ENCODE measurements at regions not wholly inside any gene's neighbourhood (a gene's known extent, or its start where the extent isn't known, plus 50 kb on each side); places are given as distances from the start of the nearest gene placed in this dataset.

DNA sequence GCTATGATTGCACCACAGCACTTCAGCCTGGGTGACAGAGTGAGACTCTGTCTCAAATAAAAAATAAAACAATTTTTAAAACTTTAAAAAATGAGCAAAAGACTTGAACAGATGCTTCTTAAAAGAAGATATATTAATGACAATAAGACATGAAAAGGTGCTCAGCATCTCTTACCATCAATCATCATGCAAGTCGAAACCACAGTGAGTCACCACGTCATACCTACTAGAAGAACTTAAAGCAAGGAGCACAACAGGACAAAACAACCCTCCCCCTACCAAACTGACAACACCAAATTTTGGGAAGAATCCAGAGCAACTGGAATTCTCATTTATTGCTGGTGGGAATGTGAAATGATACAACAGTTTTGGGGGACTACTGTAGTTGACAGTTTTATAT is 251.6 kb downstream of the BCL2 start:
- H3K9me3 Mint-ChIP-seq (ENCODE audit: unreplicated experiment): no peaks in the 10 kb centered on the region
- intact Hi-C loops (cut with micrococcal nuclease; ENCODE audit: unreplicated experiment): no loop called here
- ChIA-PET POLR2A (no interaction called here), CTCF (no interaction called here)
- H3K27me3 Mint-ChIP-seq (ENCODE audit: insufficient read depth, unreplicated experiment): no peaks in the 10 kb centered on the region
- no peaks in the 10 kb centered on the region for H3K36me3 Mint-ChIP-seq (ENCODE audit: insufficient read depth, unreplicated experiment)
- no peaks in the 10 kb centered on the region for H3K9me3 ChIP-seq
- H3K4me1 ChIP-seq: peaks cover 18% of the 10 kb centered on the region
- H3K27me3 ChIP-seq (replicated peaks; ENCODE audit: control insufficient read depth, insufficient read depth, low read length): no peaks in the 10 kb centered on the region
- no peaks in the 10 kb centered on the region for H3K36me3 ChIP-seq (ENCODE audit: control insufficient read depth, insufficient read depth, low read length)
- no peak for DNase-seq
- peaks cover 22% of the 10 kb centered on the region for H3K4me1 Mint-ChIP-seq (ENCODE audit: low read depth, unreplicated experiment)
- H3K27ac Mint-ChIP-seq (ENCODE audit: unreplicated experiment): no peak overlapping the region
- no TSS peak for BruUV-seq (replicated peaks)
- no peak overlapping the region for H3K4me3 Mint-ChIP-seq (ENCODE audit: unreplicated experiment)
- no peak overlapping the region for H3K4me3 ChIP-seq (ENCODE audit: low read depth, low read length)
- TF ChIP-seq, protein P1, sequence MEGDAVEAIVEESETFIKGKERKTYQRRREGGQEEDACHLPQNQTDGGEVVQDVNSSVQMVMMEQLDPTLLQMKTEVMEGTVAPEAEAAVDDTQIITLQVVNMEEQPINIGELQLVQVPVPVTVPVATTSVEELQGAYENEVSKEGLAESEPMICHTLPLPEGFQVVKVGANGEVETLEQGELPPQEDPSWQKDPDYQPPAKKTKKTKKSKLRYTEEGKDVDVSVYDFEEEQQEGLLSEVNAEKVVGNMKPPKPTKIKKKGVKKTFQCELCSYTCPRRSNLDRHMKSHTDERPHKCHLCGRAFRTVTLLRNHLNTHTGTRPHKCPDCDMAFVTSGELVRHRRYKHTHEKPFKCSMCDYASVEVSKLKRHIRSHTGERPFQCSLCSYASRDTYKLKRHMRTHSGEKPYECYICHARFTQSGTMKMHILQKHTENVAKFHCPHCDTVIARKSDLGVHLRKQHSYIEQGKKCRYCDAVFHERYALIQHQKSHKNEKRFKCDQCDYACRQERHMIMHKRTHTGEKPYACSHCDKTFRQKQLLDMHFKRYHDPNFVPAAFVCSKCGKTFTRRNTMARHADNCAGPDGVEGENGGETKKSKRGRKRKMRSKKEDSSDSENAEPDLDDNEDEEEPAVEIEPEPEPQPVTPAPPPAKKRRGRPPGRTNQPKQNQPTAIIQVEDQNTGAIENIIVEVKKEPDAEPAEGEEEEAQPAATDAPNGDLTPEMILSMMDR (IDR thresholded peaks at IDR 0.05; ENCODE audit: insufficient read depth in 1 of 2, low read depth in 1 of 2, low read length in 1 of 2, severe bottlenecking in 1 of 2, unreplicated experiment in 1 of 2): no peak

DNA sequence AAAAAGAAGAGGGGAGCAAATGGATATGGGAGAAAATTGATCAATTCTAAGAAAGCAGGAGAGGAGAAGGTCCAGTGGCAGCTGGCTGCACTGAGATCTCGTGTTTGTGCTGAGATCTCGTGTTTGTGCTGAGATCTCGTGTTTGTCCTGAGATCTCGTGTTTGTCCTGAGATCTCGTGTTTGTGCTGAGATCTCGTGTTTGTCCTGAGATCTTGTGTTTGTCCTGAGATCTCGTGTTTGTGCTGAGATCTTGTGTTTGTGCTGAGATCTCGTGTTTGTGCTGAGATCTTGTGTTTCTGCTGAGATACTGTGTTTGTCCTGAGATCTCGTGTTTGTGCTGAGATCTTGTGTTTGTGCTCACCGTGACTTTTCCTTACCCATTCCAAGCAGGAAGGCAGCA is 254.4 kb downstream of the BCL2 start:
- Mint-ChIP-seq H3K27me3 (ENCODE audit: insufficient read depth, unreplicated experiment) (no peaks in the 10 kb centered on the region), H3K27ac (ENCODE audit: unreplicated experiment) (no peak overlapping the region), H3K36me3 (ENCODE audit: insufficient read depth, unreplicated experiment) (no peaks in the 10 kb centered on the region), H3K4me1 (ENCODE audit: low read depth, unreplicated experiment) (peaks cover 18% of the 10 kb centered on the region), H3K4me3 (ENCODE audit: unreplicated experiment) (no peak overlapping the region), H3K9me3 (ENCODE audit: unreplicated experiment) (no peaks in the 10 kb centered on the region)
- no peak for DNase-seq
- POLR2A ChIA-PET: no interaction called here
- Histone ChIP-seq H3K9me3 (no peaks in the 10 kb centered on the region), H3K27me3 (replicated peaks; ENCODE audit: control insufficient read depth, insufficient read depth, low read length) (no peaks in the 10 kb centered on the region), H3K36me3 (ENCODE audit: control insufficient read depth, insufficient read depth, low read length) (no peaks in the 10 kb centered on the region), H3K4me3 (ENCODE audit: low read depth, low read length) (no peak overlapping the region), H3K4me1 (peaks cover 4% of the 10 kb centered on the region; the same call in 1 of the 2 replicates)
- BruUV-seq (replicated peaks): no TSS peak
- intact Hi-C loops (cut with micrococcal nuclease; ENCODE audit: unreplicated experiment): no loop called here
- CTCF ChIA-PET: no interaction called here
- TF ChIP-seq, protein P1 (IDR thresholded peaks at IDR 0.05; ENCODE audit: insufficient read depth in 1 of 2, low read depth in 1 of 2, low read length in 1 of 2, severe bottlenecking in 1 of 2, unreplicated experiment in 1 of 2): no peak

DNA sequence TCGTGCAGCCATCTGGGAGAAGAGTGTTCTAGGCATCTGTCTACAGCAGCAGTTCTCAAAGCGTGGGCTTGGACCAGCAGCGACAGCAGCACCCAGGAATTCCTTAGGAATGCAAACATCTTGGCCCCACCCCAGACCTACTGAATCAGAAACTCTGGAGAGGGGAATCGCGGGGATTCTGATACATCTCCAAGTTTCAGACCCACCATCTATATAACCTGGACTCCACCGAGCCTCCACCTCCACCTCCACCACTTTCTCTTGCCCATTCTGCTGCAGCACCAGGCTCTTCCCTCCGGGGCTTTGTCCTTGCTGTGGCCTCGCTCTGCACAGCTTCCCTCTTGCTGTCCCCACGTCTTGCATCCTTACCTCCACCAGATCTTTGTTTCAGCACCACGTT is 256.4 kb downstream of the BCL2 start:
- CTCF ChIA-PET: no interaction called here
- Mint-ChIP-seq H3K4me3 (ENCODE audit: unreplicated experiment) (peak overlapping the region; percentile 28), H3K4me1 (ENCODE audit: low read depth, unreplicated experiment) (peaks cover 12% of the 10 kb centered on the region), H3K9me3 (ENCODE audit: unreplicated experiment) (no peaks in the 10 kb centered on the region), H3K27ac (ENCODE audit: unreplicated experiment) (peak overlapping the region; percentile 49), H3K36me3 (ENCODE audit: insufficient read depth, unreplicated experiment) (no peaks in the 10 kb centered on the region), H3K27me3 (ENCODE audit: insufficient read depth, unreplicated experiment) (no peaks in the 10 kb centered on the region)
- no peaks in the 10 kb centered on the region for H3K4me1 ChIP-seq
- no TSS peak for BruUV-seq (replicated peaks)
- no peak overlapping the region for H3K4me3 ChIP-seq (ENCODE audit: low read depth, low read length)
- no peak for DNase-seq
- no peaks in the 10 kb centered on the region for H3K9me3 ChIP-seq
- TF ChIP-seq, protein P1 (IDR thresholded peaks at IDR 0.05; ENCODE audit: insufficient read depth in 1 of 2, low read depth in 1 of 2, low read length in 1 of 2, severe bottlenecking in 1 of 2, unreplicated experiment in 1 of 2): no peak
- H3K27me3 ChIP-seq (replicated peaks; ENCODE audit: control insufficient read depth, insufficient read depth, low read length): no peaks in the 10 kb centered on the region
- H3K36me3 ChIP-seq (ENCODE audit: control insufficient read depth, insufficient read depth, low read length): no peaks in the 10 kb centered on the region
- intact Hi-C loops (cut with micrococcal nuclease; ENCODE audit: unreplicated experiment): no loop called here
- POLR2A ChIA-PET: no interaction called here
